NCI-H1694 (cell line): ENCODE measurements at regions not wholly inside any gene's neighbourhood (a gene's known extent, or its start where the extent isn't known, plus 50 kb on each side); places are given as distances from the start of the nearest gene placed in this dataset.

Experiments
- DNase-seq: peaks from one replicate; lab custom pipeline; 2025; lab: John Stamatoyannopoulos, UW

GRCh38 chr12:91577586-91578539 lies 395.2 kb upstream of the DCN start:
- no peak for DNase-seq

- no peak for DNase-seq
Measured at GRCh38 chr12:91576432-91576831, 393.8 kb upstream of the DCN start.

GRCh38 chr12:91575630-91576029 lies 393.0 kb upstream of the DCN start:
- DNase-seq: no peak

- no peak for DNase-seq
Measured at GRCh38 chr12:91574975-91575374, 392.4 kb upstream of the DCN start.

GRCh38 chr12:91574391-91574790 lies 391.8 kb upstream of the DCN start:
- no peak for DNase-seq

- no peak for DNase-seq
Measured at GRCh38 chr12:91572869-91573268, 390.3 kb upstream of the DCN start.

- DNase-seq: no peak
Measured at GRCh38 chr12:91567100-91567485, 384.5 kb upstream of the DCN start.

- no peak for DNase-seq
Measured at GRCh38 chr12:91566328-91567099, 383.9 kb upstream of the DCN start.

GRCh38 chr12:91565846-91566245 lies 383.2 kb upstream of the DCN start:
- no peak for DNase-seq

- no peak for DNase-seq
Measured at GRCh38 chr12:91565246-91565645, 382.6 kb upstream of the DCN start.

- DNase-seq: no peak
Measured at GRCh38 chr12:91563011-91563765, 380.6 kb upstream of the DCN start.

- no peak for DNase-seq
Measured at GRCh38 chr12:91562476-91562875, 379.9 kb upstream of the DCN start.

- DNase-seq: no peak
Measured at GRCh38 chr12:91561958-91562325, 379.3 kb upstream of the DCN start.

- no peak for DNase-seq
Measured at GRCh38 chr12:91561301-91561957, 378.8 kb upstream of the DCN start.

- DNase-seq: no peak
Measured at GRCh38 chr12:91556909-91557308, 374.3 kb upstream of the DCN start.

- DNase-seq: no peak
Measured at GRCh38 chr12:91555436-91556415, 373.1 kb upstream of the DCN start.

GRCh38 chr12:91551927-91552326 lies 369.3 kb upstream of the DCN start:
- no peak for DNase-seq

GRCh38 chr12:91551242-91551641 lies 368.6 kb upstream of the DCN start:
- no peak for DNase-seq

GRCh38 chr12:91542666-91543065 lies 360.0 kb upstream of the DCN start:
- no peak for DNase-seq

- DNase-seq: no peak
Measured at GRCh38 chr12:91542067-91542466, 359.4 kb upstream of the DCN start.

GRCh38 chr12:91538418-91538817 lies 355.8 kb upstream of the DCN start:
- no peak for DNase-seq
